ENCODE measurements at regions not wholly inside any gene's neighbourhood (a gene's known extent, or its start where the extent isn't known, plus 50 kb on each side); places are given as distances from the start of the nearest gene placed in this dataset.

GRCh38 chr5:135131801-135132680, 98.0 kb upstream of the PITX1 start:
- TF ChIP-seq CTCF (IDR thresholded peaks at IDR 0.05) = no peak
- TF ChIP-seq POLR2A (IDR thresholded peaks at IDR 0.05) = no peak
- TF ChIP-seq EP300 (IDR thresholded peaks at IDR 0.05) = no peak
- TF ChIP-seq POLR2AphosphoS5 (IDR thresholded peaks at IDR 0.05) = peak in 1 of 4 donors; percentile 34
